NCI-H2196 treated with DMSO at 0.1 percent for 48 hours (cell line): ENCODE measurements at regions not wholly inside any gene's neighbourhood (a gene's known extent, or its start where the extent isn't known, plus 50 kb on each side); places are given as distances from the start of the nearest gene placed in this dataset.
"Not testable (repeated sequence)": the region's sequence is repeated elsewhere in the genome, so short reads cannot be mapped to it uniquely, and the experiment has no call there.

Experiments used
- DNase-seq: peaks from one replicate; lab custom pipeline; 2025; ENCODE audit not compliant: unreplicated experiment; lab: John Stamatoyannopoulos, UW

- DNase-seq: no peak
Measured at GRCh38 chr14:104475256-104475655, 104.3 kb upstream of the C14orf180 start.

GRCh38 chr14:104475802-104476201 lies 103.8 kb upstream of the C14orf180 start:
- no peak for DNase-seq

GRCh38 chr14:104476437-104476836 lies 103.1 kb upstream of the C14orf180 start:
- DNase-seq: no peak

GRCh38 chr14:104477117-104477623 lies 102.4 kb upstream of the C14orf180 start:
- no peak for DNase-seq

- DNase-seq: no peak
Measured at GRCh38 chr14:104477666-104478380, 101.7 kb upstream of the C14orf180 start.

- DNase-seq: no peak
Measured at GRCh38 chr14:104478656-104479055, 100.9 kb upstream of the C14orf180 start.

- no peak for DNase-seq
Measured at GRCh38 chr14:104479901-104480300, 99.7 kb upstream of the C14orf180 start.

- no peak for DNase-seq
Measured at GRCh38 chr14:104481323-104481722, 98.2 kb upstream of the C14orf180 start.

GRCh38 chr14:104482017-104482416 lies 97.5 kb upstream of the C14orf180 start:
- DNase-seq: not testable (repeated sequence)

GRCh38 chr14:104486222-104486923 lies 93.2 kb upstream of the C14orf180 start:
- no peak for DNase-seq

- no peak for DNase-seq
Measured at GRCh38 chr14:104494483-104494882, 85.1 kb upstream of the C14orf180 start.

- DNase-seq: no peak
Measured at GRCh38 chr14:104496095-104496494, 83.5 kb upstream of the C14orf180 start.

GRCh38 chr14:104499784-104500760 lies 79.5 kb upstream of the C14orf180 start:
- no peak for DNase-seq

GRCh38 chr14:104502060-104502459 lies 77.5 kb upstream of the C14orf180 start:
- no peak for DNase-seq

GRCh38 chr14:104503691-104504090 lies 75.9 kb upstream of the C14orf180 start:
- DNase-seq: no peak

- DNase-seq: no peak
Measured at GRCh38 chr14:104504172-104504735, 75.3 kb upstream of the C14orf180 start.

- no peak for DNase-seq
Measured at GRCh38 chr14:104505085-104506074, 74.2 kb upstream of the C14orf180 start.

- DNase-seq: no peak
Measured at GRCh38 chr14:104506461-104507253, 72.9 kb upstream of the C14orf180 start.

GRCh38 chr14:104507443-104507842 lies 72.1 kb upstream of the C14orf180 start:
- no peak for DNase-seq
